Aorta (tissue), 5 donors: ENCODE measurements at regions not wholly inside any gene's neighbourhood (a gene's known extent, or its start where the extent isn't known, plus 50 kb on each side); places are given as distances from the start of the nearest gene placed in this dataset.

Source experiments
- ATAC-seq: fragments of 200-7000 bp; cut with Tn5 transposase; one replicate; pipeline ENCODE4 v1.9.1; 2022; ENCODE audit warnings: moderate library complexity; ENCODE audit not compliant: low FRiP score
- DNase-seq, 2 donors: peaks; one replicate each; pipeline ENCODE4 v3.0.0-alpha.2; 2020
- H3K27ac ChIP-seq, 2 donors: one replicate each; pipeline ENCODE4 v1.5.1; 2013; ENCODE audit warnings: low read length in 2 of 2, mild to moderate bottlenecking in 2 of 2, moderate library complexity in 2 of 2, control low read depth in 1 of 2, inconsistent platforms in 1 of 2, low read depth in 1 of 2
- H3K27me3 ChIP-seq, 2 donors: one replicate each; pipeline ENCODE4 v1.6.1; 2013; ENCODE audit warnings: control low read depth in 1 of 2, low read length in 1 of 2, mild to moderate bottlenecking in 1 of 2, moderate library complexity in 1 of 2; ENCODE audit not compliant: insufficient read depth in 2 of 2, control insufficient read depth in 1 of 2
- H3K36me3 ChIP-seq, 2 donors: one replicate each; pipeline ENCODE4 v1.6.1; 2013; ENCODE audit warnings: control low read depth in 1 of 2, low read length in 1 of 2, mild to moderate bottlenecking in 1 of 2; ENCODE audit not compliant: insufficient read depth in 2 of 2, control insufficient read depth in 1 of 2
- H3K4me1 ChIP-seq, 2 donors: one replicate each; pipeline ENCODE4 v1.6.1; 2013; ENCODE audit warnings: low read length in 2 of 2, control low read depth in 1 of 2, mild to moderate bottlenecking in 1 of 2, moderate library complexity in 1 of 2; ENCODE audit not compliant: insufficient read depth in 2 of 2, control insufficient read depth in 1 of 2
- H3K4me3 ChIP-seq, 2 donors: one replicate each; pipeline ENCODE4 v1.5.1; 2013; ENCODE audit warnings: low read length in 2 of 2, control low read depth in 1 of 2, mild to moderate bottlenecking in 1 of 2
- H3K9me3 ChIP-seq: one replicate; pipeline ENCODE4 v1.6.1; 2013; ENCODE audit warnings: mild to moderate bottlenecking, low read length; ENCODE audit not compliant: control insufficient read depth
- WGBS, 2 donors: extraction: QIAGEN DNeasy Blood & Tissue Kit; methylation state at CpG; one replicate each; pipeline ENCODE4 v1.1.7; 2013; 5-methylcytosine and 5-hydroxymethylcytosine counted together
- intact Hi-C, 2 donors: fragments of 100-400 bp; cut with DNase I; formaldehyde crosslinking; loops; one replicate each; pipeline versions ENCODE4 v1.14.2 to v1.15.0; 2022
- donor health status: healthy with polysubstance abuse.
- donor health status: Bipolar disorder and iron deficiency.
- donor health status: DM: no; HTN: no; CAD: no.
- donor health status: DM: no; HTN: no; CAD: no.
- donor health status: DM: yes; HTN: yes; CAD: no.

DNA sequence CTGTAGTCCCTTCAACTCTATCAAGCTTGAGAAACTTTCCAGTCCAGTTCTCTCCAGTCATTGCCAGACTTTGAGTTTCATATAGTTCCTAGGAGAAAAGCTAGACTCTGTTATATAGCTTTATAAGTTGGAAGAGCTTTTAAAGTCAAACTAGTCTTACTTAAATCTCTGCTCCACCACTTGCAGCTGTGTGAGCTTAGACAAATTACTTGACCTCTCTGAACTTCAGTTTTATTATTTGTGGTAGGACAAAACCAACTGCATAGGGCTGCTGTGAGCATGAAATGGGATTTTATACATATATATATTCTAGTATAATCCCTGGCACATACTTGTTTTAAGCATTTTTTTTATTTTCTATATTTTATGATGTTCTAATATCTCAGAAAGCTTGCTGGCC lies 338.7 kb upstream of the NR5A2 start:
- intact Hi-C loops = loop anchor here in 1 of 2 donors (10.0 kb wide), 1 partner anchor 826 kb away; no protein-coding TSS in a partner anchor
- DNase-seq = no peak
- no peak overlapping the region for H3K27ac ChIP-seq

DNA sequence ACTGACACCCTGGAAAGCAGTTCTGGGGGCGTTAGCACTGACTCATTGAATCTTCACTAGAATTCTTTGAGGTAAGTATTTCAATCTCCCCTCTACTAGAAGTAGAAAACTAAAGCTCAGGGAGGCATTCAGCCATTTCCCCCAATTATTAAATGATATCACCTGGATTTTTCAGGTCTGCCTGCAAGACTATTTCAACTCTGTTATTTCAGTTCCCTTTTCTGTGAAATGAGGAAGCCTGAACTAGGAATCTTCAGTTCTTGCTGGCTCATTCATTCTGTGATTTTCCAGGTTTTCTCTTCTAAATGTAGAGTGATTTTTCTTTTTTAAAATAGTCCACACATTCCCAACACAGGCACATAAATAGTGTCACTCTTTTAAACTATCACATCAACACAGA lies 337.0 kb upstream of the NR5A2 start:
- Histone ChIP-seq H3K4me1 (no peaks in the 10 kb centered on the region), H3K27ac (no peak overlapping the region), H3K27me3 (no peaks in the 10 kb centered on the region), H3K9me3 (no peaks in the 10 kb centered on the region), H3K4me3 (no peak overlapping the region), H3K36me3 (no peaks in the 10 kb centered on the region)
- ATAC-seq (no peak), DNase-seq (no peak)
- intact Hi-C loops = no loop called here
- WGBS, 2 donors = 62 to 67% methylated on average over 1 of the region's 1 CpG

More for the DNA sequence above, 338.7 kb upstream of the NR5A2 start:
- Histone ChIP-seq H3K27me3 (no peaks in the 10 kb centered on the region), H3K36me3 (no peaks in the 10 kb centered on the region), H3K4me1 (no peaks in the 10 kb centered on the region), H3K9me3 (no peaks in the 10 kb centered on the region), H3K4me3 (no peak overlapping the region)
- ATAC-seq = no peak

DNA sequence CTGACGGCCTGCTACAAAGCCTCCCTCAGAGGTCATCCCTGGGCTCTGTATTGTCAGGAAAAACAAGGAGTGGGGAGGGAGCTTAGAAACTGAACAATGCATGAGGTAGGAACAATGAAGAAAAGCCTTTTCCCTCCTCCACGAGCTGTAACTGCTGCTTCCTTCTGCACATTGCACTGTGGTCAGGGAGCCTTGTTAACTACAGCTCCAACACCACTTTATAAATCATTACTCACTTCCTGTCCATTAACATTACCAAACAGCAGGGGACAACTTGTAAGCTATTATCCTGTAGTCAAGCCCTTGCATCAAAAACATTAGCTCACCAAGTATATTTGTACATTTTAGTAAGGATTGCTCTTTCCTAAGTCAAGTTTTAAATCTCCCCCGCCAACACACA lies 336.0 kb upstream of the NR5A2 start:
- H3K27ac ChIP-seq = no peak overlapping the region
- WGBS, 2 donors = 51 to 60% methylated on average over 3 of the region's 3 CpGs
- H3K27me3 ChIP-seq = no peaks in the 10 kb centered on the region
- intact Hi-C loops = no loop called here
- no peaks in the 10 kb centered on the region for H3K9me3 ChIP-seq
- no peaks in the 10 kb centered on the region for H3K36me3 ChIP-seq
- DNase-seq = no peak
- no peaks in the 10 kb centered on the region for H3K4me1 ChIP-seq
- no peak for ATAC-seq
- H3K4me3 ChIP-seq = no peak overlapping the region

DNA sequence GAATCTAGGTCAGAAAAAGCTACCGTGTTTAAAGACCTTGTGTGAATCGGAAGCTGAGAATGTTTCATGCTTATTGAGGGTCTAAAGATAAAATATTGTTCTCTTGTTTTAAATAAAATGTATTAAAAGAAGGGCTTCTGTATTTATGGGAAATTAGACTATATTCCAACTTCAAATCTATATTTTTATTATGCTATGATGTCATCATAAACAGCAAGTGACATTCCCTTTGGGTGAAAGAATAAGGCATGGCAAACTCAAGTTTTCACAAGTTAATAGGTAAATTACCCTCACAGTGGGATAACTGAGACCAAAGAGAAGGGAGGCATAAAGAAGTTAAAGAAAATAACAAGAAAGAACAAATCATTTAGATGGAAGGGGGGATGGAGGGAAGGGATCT lies 333.8 kb upstream of the NR5A2 start:
- Histone ChIP-seq H3K9me3 (no peaks in the 10 kb centered on the region), H3K36me3 (no peaks in the 10 kb centered on the region), H3K27ac (no peak overlapping the region), H3K27me3 (no peaks in the 10 kb centered on the region), H3K4me1 (no peaks in the 10 kb centered on the region), H3K4me3 (no peak overlapping the region)
- DNase-seq = no peak
- intact Hi-C loops = no loop called here
- ATAC-seq = no peak
- WGBS, 2 donors = 84 to 90% methylated on average over 2 of the region's 2 CpGs

DNA sequence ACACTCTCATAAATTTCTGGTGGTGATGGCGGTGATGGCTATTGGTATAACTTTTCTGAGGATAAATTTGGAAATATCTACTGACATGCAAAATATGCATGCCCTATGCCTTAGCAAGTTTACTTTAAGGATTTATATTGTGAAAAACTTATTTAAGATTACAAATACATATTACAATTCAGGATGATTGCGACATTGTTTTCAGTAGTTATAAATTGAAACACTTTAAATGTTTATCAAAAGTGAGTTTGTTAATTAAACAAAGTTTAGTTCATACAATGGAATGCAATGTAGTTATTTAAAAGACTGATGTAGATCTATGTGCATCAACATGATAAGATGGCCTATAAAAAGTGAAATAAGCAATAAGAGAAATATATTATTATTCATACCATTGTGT lies 331.3 kb upstream of the NR5A2 start:
- Histone ChIP-seq H3K27ac (no peak overlapping the region), H3K4me1 (no peaks in the 10 kb centered on the region), H3K27me3 (no peaks in the 10 kb centered on the region), H3K4me3 (no peak overlapping the region), H3K9me3 (no peaks in the 10 kb centered on the region), H3K36me3 (no peaks in the 10 kb centered on the region)
- 84 to 85% methylated on average over 2 of the region's 2 CpGs for WGBS, 2 donors
- intact Hi-C loops = no loop called here
- ATAC-seq = no peak
- no peak for DNase-seq

DNA sequence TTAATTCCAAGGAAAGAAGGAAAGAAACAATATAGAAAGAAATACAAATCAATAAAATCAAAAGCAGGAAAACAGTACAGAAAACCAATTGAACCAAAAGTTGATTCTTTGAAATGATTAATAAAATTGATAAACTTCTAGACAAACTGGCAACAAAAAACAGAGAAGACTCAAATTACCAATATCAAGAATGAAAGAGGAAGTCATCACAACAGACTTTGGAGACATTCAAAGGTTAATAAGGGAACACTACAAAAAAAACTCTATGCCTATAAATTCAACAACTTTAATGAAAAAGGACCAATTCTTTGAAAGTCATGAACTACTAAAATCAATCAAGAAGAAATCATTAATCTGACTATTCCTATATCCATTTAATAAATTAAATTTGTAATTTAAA lies 329.3 kb upstream of the NR5A2 start:
- no peak overlapping the region for H3K4me3 ChIP-seq
- no peaks in the 10 kb centered on the region for H3K36me3 ChIP-seq
- H3K9me3 ChIP-seq = no peaks in the 10 kb centered on the region
- H3K4me1 ChIP-seq = no peaks in the 10 kb centered on the region
- DNase-seq (no peak), ATAC-seq (no peak)
- intact Hi-C loops = no loop called here
- H3K27ac ChIP-seq = no peak overlapping the region
- no peaks in the 10 kb centered on the region for H3K27me3 ChIP-seq

- ATAC-seq (no peak), DNase-seq (no peak)
- no peaks in the 10 kb centered on the region for H3K27me3 ChIP-seq
- no peaks in the 10 kb centered on the region for H3K36me3 ChIP-seq
- no peak overlapping the region for H3K27ac ChIP-seq
- no peak overlapping the region for H3K4me3 ChIP-seq
- intact Hi-C loops = no loop called here
- H3K9me3 ChIP-seq = no peaks in the 10 kb centered on the region
- WGBS, 2 donors = 47 to 61% methylated on average over 4 of the region's 4 CpGs
- no peaks in the 10 kb centered on the region for H3K4me1 ChIP-seq
Observed at GRCh38 chr1:199700551-199700950, 327.0 kb upstream of the NR5A2 start.

GRCh38 chr1:199701726-199702125 lies 325.8 kb upstream of the NR5A2 start:
- H3K36me3 ChIP-seq = no peaks in the 10 kb centered on the region
- ATAC-seq (no peak), DNase-seq (no peak)
- H3K27ac ChIP-seq = no peak overlapping the region
- H3K27me3 ChIP-seq = peaks cover 0 to 2% of the 10 kb centered on the region in 2 donors
- no peaks in the 10 kb centered on the region for H3K9me3 ChIP-seq
- H3K4me1 ChIP-seq = no peaks in the 10 kb centered on the region
- intact Hi-C loops = no loop called here
- WGBS, 2 donors = 74 to 75% methylated on average over 2 of the region's 2 CpGs
- no peak overlapping the region for H3K4me3 ChIP-seq

DNA sequence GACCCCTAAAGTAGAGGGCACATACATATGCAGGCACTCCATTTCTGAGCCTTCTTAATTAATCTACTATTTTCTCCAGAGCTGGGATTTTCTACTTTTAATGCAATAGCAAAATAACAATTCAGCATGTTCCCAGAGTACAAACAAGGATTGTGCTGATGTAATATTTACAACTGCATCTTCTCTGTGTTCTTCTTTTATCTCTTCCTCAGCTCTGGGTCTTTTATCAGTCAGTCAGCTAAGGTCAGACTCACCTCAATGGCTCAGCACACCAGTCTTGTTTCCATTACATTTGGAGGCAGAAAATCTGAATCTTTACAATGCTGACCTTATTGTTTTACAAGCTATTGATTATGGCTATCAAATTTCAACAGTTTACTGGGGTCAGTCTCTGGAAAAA lies 323.3 kb upstream of the NR5A2 start:
- Histone ChIP-seq H3K36me3 (no peaks in the 10 kb centered on the region), H3K27me3 (peaks cover 0 to 2% of the 10 kb centered on the region in 2 donors), H3K4me1 (no peaks in the 10 kb centered on the region), H3K4me3 (no peak overlapping the region), H3K27ac (no peak overlapping the region), H3K9me3 (no peaks in the 10 kb centered on the region)
- intact Hi-C loops = no loop called here
- no peak for DNase-seq
- no peak for ATAC-seq

DNA sequence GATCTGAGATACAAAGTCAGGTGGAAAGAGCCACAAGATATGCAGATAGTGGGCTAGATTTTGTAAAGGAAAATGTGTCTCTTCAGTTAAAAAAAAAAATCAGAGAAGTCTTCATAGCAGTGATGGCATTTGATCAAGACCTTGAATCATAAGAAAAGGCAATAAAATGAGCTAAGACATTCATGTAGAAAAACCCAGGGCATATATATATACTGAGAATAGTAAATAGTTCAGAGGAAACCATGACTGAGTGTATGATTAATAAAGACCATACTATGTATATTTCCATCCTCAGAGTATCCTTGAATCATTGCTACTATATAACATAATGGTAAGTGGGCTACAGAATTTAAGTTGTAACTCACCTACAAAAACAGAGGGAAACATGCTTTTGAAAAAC lies 321.7 kb upstream of the NR5A2 start:
- DNase-seq (no peak), ATAC-seq (no peak)
- Histone ChIP-seq H3K27me3 (peaks cover 0 to 2% of the 10 kb centered on the region in 2 donors), H3K9me3 (peaks cover 2% of the 10 kb centered on the region), H3K27ac (no peak overlapping the region), H3K4me1 (no peaks in the 10 kb centered on the region), H3K4me3 (no peak overlapping the region), H3K36me3 (no peaks in the 10 kb centered on the region)
- intact Hi-C loops = no loop called here
